AG04449 (cell line): ENCODE measurements at regions not wholly inside any gene's neighbourhood (a gene's known extent, or its start where the extent isn't known, plus 50 kb on each side); places are given as distances from the start of the nearest gene placed in this dataset.
"Not testable (repeated sequence)": the region's sequence is repeated elsewhere in the genome, so short reads cannot be mapped to it uniquely, and the experiment has no call there.

Source experiments
- CTCF ChIA-PET: fragments of 350-600 bp; formaldehyde crosslinking; extraction: SDS; loops from one replicate; lab custom pipeline; 2021; ENCODE audit warnings: antibody characterized with exemption; lab: Yijun Ruan, JAX
- POLR2A ChIA-PET: fragments of 400-600, 350-600 bp; formaldehyde crosslinking; extraction: SDS; loops from one replicate; lab custom pipeline; 2020; ENCODE audit warnings: antibody characterized with exemption, inconsistent platforms; lab: Yijun Ruan, JAX
- DNase-seq: peaks from one replicate; pipeline ENCODE4 v3.0.0-alpha.2; 2010; ENCODE audit warnings: low read depth, low spot score
- H3K4me3 ChIP-seq: 2 replicates; pipeline ENCODE4 v1.5.1; 2011; ENCODE audit warnings: low read depth, mild to moderate bottlenecking, control low read depth, low read length
- TF ChIP-seq, protein P1 (sequence below): IDR thresholded peaks from one replicate; pipeline ENCODE4 v1.5.1; 2011; ENCODE audit warnings: mild to moderate bottlenecking, moderate library complexity, low read length, control low read depth, inconsistent platforms; ENCODE audit not compliant: insufficient read depth; ENCODE audit errors: missing control alignments

GRCh38 chr5:28305891-28306290 lies 1267.5 kb upstream of the CDH9 start:
- DNase-seq = no peak
- ChIA-PET CTCF (no interaction called here), POLR2A (no interaction called here)
- H3K4me3 ChIP-seq = no peak overlapping the region
- TF ChIP-seq, protein P1, sequence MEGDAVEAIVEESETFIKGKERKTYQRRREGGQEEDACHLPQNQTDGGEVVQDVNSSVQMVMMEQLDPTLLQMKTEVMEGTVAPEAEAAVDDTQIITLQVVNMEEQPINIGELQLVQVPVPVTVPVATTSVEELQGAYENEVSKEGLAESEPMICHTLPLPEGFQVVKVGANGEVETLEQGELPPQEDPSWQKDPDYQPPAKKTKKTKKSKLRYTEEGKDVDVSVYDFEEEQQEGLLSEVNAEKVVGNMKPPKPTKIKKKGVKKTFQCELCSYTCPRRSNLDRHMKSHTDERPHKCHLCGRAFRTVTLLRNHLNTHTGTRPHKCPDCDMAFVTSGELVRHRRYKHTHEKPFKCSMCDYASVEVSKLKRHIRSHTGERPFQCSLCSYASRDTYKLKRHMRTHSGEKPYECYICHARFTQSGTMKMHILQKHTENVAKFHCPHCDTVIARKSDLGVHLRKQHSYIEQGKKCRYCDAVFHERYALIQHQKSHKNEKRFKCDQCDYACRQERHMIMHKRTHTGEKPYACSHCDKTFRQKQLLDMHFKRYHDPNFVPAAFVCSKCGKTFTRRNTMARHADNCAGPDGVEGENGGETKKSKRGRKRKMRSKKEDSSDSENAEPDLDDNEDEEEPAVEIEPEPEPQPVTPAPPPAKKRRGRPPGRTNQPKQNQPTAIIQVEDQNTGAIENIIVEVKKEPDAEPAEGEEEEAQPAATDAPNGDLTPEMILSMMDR = no peak

- CTCF ChIA-PET = no interaction called here
- H3K4me3 ChIP-seq = no peak overlapping the region
These were observed 1263.3 kb upstream of the CDH9 start for GRCh38 chr5:28301712-28302111.

DNA sequence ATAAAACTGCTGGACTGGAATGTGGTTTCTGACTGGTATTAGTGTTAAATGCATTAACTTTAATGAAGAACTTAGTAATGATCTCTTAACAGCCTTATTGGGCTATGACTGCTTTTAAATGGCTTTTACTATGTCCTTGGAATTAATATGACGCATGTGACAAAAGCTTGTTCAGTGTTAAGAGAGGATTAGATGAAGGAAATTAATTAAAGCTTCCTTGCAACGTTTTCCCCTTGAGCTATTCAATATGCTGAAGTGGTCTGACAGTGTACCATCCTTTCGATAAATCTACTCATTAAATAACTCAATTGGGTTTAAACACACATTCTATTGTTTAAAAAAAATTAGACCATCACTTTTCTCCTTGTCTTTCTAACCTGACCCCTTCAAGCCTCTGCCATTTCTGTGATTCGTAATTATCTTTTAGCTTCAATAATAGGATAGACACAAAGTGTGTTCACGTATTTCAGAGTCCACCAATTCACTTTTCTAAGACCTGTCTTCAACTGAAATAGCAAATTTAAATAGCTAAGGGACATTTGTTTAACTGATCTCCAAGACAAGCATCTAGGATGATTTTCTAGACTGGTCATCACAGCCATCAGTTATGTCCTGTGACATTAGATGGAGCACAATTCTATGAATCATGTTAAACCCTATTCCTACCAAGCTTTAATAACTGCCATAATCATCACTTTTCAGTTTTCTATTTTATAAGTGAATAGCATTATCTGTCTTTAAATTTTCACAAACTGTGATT lies 1258.0 kb upstream of the CDH9 start:
- no peak for DNase-seq
- TF ChIP-seq, protein P1 = no peak
- H3K4me3 ChIP-seq = no peak overlapping the region
- CTCF ChIA-PET = no interaction called here
- POLR2A ChIA-PET = no interaction called here

More at GRCh38 chr5:28301712-28302111, 1263.3 kb upstream of the CDH9 start:
- TF ChIP-seq, protein P1 = no peak
- POLR2A ChIA-PET = no interaction called here
- no peak for DNase-seq

- POLR2A ChIA-PET = not testable (repeated sequence)
These were observed 1248.6 kb upstream of the CDH9 start for GRCh38 chr5:28287021-28287420.

GRCh38 chr5:28286566-28286965 lies 1248.2 kb upstream of the CDH9 start:
- DNase-seq = no peak
- CTCF ChIA-PET = no interaction called here
- TF ChIP-seq, protein P1 = no peak
- POLR2A ChIA-PET = no interaction called here
- H3K4me3 ChIP-seq = no peak overlapping the region

More at GRCh38 chr5:28287021-28287420, 1248.6 kb upstream of the CDH9 start:
- DNase-seq, H3K4me3 ChIP-seq, CTCF ChIA-PET: not testable (repeated sequence)

DNA sequence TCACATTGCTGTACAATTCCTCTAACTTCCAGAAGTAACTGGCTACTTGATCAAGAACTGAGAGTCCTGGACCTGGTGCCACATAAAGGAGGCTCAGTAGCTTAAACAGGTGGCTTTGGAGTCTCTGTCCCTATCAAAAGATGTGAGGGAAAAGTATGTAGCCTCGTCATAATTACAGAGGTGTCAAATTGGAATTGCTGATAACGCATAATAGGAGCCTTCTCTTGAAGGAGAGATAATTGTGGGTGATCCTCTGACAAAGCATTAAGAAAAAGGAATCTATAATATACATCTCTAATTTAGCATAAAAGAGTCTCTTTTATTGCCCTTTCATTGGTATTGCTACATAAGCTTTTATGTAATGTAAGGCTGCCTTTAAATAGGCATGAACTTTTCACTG lies 1246.4 kb upstream of the CDH9 start:
- TF ChIP-seq, protein P1 = no peak
- no peak for DNase-seq
- no peak overlapping the region for H3K4me3 ChIP-seq
- POLR2A ChIA-PET = no interaction called here
- CTCF ChIA-PET = no interaction called here

DNA sequence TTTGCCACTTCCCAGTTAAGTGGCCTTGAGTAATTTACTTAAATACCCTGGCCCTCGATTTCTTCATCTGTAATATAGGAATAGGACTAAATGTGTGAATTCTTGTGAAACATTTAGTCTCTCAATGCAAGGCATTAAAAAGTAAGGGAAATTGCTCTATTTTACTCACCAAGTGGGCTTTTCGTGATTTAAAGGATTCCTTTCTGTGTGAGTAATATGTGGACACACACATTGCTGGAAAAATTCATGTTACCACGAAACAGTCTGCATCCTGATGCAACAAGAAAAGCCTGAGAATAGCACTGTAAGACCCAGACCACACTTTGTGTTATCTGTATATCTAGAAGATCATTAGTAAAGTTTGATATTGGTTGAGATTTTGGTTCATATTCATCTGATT lies 1243.0 kb upstream of the CDH9 start:
- peak; percentile 9 for DNase-seq
- TF ChIP-seq, protein P1 = no peak
- H3K4me3 ChIP-seq = no peak overlapping the region
- CTCF ChIA-PET = no interaction called here
- POLR2A ChIA-PET = no interaction called here
